ENCODE measurements at regions not wholly inside any gene's neighbourhood (a gene's known extent, or its start where the extent isn't known, plus 50 kb on each side); places are given as distances from the start of the nearest gene placed in this dataset.
"Not testable (repeated sequence)": the region's sequence is repeated elsewhere in the genome, so short reads cannot be mapped to it uniquely, and the experiment has no call there.

DNA sequence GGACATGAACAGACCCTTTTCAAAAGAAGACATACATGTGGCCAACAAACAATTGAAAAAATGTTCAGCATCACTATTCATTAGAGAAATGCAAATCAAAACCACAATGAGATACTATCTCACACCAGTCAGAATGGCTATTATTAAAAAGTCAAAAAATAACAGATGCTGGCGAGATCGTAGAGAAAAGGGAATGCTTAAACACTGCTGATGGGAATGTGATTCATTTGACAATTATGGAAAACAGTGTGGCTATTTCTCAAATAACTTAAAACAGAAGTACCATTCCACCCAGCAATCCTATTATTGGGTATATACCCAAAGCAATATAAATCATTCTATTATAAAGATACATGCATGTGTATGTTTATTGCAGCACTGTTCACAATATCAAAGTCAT is 281.8 kb upstream of the CDH5 start:
- not testable (repeated sequence) for DNase-seq

DNA sequence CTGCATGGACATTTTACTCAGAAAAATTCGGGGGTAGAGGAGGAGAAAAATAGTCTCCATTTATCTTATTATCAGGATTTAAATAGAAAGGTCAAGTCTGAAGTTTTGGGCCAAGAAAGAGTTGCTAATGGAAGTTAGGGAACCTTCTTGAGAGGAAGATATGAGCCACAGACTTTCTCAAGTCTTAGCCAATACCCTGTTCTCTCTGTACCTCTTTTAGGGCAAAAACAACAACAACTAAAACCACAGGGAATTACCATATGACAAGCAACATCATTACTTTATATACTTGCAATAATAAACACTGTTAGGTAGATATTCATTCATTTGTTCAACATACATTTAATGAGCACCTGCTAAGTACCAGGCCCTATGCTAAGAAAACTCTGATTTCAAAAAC is 282.2 kb upstream of the CDH5 start:
- DNase-seq = no peak

DNA sequence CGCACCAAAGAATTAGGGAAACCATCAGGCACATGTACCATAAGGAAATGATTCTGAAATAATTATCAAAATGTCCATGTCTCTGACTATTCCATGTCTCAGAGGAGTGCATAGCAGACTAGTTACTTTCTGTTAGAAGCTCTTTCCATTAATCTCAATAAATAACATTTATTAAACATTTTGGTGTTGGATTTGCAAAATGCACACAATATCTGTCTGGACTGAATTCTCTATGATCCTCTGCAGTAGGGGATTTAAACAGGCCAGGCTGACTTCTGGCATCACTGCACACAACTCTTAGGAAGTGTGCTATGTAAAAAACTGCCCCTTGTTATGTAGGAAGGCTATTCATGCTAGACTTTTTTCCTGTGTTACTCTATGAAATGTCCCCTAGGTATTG is 283.3 kb upstream of the CDH5 start:
- no peak for DNase-seq

DNA sequence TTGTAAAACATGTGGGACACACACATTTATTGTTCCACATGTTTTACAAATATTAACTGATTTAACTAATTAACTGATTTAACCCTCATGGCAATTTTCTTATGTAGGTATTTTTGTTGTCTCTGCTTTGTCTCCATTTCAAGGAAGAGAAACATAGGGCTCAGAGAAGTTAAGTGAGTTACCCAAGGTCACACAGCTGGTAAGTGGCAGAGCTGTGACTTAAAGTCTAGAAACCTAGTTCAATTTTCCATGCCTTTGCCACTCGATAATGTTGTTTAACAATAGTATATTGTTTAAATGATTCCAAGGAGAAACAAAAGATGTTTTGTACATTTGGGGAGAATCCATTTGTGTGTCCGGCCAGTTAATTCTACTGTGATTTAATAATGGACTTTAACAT is 284.1 kb upstream of the CDH5 start:
- no peak for DNase-seq

DNA sequence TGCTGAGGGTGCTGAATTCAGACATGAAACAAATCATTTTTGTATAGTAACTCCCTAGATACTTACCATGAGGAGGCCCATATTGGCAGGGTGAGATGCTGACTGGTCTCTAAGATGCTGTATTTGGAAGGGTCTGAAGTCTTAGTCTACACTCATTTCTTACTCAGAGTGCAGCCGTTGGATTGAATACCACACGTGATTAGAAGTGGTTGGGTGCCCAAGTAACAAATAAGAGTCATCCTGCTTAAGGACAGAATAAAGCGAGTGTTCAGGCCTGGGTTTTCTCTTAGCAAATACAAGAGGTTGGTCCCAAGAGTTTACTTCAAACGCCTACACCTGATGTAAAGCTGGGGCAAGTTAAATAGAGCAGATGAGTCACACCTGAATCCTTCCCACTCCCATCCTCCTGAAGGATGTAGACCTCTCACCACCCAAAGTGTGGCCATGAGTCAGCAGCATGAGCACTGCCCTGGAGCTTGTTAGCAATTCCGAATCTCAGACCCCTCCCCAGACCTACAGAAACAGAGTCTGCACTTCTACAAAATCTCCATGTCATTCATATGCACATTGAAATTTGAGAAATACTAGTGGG is 284.6 kb upstream of the CDH5 start:
- no peak for DNase-seq

DNA sequence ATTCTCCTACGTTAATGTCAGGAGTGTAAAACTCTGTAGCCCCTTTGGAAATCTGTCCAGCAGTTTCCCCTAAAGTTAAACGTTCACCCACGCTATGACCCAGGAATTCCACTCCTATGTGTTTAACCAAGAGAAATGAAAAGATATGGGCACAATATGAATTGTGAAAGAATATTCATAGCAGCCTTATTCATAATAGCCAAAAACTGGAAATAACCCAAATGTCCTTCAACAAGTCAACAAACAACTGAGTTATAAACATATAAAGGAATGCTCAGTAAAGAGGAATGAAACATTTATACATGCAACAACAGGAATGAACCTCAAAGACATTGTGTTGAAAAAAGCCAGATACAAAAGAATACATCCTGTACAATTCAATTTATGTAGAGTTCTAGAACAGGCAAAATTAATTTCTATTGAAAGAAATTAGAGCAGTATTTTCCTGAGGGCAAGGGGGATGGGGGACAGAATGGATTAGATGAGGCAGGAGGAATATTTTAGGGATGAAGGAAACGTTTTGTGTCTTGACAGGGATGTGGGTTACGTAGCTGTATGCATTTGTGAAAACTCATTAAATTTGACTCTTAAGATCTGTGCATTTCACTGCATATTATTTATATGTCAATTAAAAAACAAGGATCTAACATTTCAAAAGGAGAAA is 286.7 kb upstream of the CDH5 start:
- DNase-seq = no peak

DNA sequence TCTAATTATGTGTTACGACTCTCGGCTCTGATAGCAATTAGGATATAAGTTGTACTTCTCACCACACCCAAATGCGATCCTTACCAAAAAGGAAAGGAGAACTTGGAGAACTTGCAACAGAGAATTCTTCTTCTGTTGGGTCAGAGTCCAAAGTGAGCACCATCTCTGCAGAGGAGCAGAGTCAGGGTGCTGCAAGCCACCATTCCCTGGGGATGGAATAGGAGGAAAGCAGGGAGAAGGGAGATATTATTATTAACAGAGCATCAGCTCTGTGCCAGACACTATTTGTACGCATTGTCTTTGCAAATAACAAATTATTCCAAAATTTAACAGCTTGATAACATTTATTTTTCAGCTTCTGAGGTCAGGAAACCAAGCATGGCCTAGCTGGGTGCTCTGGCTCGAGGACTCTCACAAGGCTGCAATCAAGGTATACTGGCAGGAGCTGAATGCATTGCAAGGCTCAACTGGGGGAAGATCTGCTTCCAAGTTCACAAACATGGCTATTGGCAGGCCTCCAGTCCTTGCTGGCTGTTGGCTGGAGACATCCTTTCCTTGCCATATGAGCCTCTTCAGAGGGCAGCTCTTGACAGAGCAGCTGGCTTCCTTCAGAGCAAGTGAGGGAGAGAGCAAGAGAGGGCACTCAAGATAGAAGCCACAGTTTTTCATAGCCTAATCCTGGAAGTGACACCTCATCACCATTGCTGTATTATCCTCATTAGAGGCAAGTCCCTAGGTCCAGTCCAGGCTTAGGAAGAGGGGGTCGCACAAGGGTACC is 296.2 kb upstream of the CDH5 start:
- peak; percentile 53 for DNase-seq

DNA sequence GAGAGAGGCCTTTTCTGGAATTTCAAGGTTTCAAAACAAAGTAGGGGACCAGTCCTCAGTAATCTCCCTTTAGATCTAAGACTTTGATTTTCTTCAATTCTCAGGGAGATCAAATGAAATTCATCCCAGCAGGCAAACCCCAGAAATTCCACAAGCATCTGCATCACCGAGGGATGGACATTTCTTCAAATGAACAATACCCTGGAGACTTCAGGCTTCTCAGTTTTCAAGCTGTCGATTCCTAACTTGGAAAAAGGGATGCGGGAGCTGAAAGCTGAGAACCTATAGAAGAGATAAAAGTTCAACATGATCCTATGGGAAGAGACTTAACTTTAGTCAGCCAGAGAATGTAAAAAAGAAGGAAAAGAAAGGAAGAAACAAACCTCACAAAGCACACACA is 296.9 kb upstream of the CDH5 start:
- DNase-seq = no peak

DNA sequence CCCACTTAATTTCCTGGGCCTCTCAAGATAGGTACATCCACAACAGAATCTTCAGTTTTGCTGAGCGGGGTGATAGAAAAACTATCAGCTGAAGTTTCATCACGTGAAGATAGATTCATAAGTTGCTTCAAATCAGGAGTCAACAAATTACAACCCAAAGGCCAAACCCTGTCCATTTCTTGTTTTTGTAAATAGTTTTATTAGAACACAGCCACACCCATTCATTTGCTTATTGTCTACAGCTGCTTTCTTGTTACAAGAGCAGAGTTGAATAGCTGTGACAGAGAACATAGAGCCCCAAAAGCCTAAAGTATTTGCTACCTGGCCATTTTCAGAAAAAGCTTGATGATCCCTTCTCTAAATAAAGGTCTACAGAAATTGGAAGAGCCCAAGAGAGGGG is 300.1 kb upstream of the CDH5 start:
- DNase-seq = no peak

DNA sequence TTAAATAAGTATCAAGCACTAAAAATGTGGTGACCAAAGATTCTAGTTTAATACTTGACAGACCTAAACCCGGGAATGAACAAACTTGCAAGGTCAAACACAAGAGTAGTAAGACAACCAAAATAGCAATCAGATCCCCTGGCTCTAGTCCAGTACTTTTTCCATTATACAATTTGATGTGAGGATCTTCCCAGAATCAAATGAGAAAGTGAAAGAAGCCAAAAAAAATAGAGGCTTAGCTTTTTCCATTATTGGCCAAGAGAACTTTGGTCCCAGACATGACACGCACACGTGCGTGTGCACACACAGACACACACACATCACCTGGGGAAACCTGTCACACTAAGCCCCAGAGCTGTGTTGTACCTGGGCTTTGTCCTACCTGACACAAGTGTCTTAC is 300.6 kb upstream of the CDH5 start:
- DNase-seq = no peak

DNA sequence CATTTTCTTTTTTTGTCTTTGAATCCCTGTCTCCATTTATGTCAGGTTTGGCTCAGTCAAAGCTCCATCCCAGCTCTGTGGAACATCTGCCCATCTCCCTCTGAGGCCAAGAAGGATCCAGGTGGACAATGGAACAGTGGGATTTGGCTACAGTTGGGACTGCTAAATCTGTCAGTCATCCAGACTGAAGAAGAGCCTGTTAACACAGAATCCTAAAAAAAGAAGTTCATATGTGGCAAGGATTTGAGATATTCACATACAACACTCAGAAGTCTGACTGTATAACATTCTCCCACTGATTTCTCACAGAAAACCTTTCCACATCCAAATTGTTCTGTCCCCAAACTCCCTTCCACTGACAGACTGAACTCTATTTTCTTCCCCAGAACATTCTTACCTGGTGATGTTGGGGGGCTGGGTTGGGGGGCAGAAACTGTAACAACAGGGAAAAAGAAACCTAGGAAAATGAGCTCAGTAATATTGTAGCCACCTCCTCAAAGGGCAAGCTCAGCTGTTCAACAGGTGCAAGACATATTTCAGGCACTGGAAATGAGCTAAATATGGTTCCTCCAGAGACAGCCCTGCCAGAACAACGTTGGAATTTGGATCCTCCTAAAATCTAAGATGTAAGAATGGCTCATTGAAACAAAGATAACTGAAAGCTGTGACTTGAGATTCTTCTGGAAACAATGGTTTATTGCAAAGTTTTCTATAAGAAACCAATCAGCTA is 301.5 kb upstream of the CDH5 start:
- no peak for DNase-seq

DNA sequence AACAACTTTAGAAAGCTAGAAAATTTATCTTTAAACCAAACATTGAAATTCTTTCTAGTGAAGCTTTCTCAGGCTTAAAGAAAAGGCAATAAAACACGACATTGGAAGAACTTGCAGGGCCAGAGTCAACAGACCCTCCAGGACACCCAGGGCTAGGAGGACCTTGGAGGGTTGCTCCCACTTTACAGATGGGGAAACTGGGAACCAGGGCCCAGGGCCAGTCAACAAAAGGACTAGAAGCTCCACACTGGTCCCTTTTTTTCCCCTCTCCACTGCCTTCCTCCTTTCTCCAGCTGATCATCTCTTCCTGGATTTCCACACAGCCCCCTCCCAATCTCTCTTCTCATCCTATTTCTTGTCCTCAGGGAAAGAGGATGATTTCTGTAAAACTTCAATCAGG is 307.7 kb upstream of the CDH5 start:
- DNase-seq = no peak

DNA sequence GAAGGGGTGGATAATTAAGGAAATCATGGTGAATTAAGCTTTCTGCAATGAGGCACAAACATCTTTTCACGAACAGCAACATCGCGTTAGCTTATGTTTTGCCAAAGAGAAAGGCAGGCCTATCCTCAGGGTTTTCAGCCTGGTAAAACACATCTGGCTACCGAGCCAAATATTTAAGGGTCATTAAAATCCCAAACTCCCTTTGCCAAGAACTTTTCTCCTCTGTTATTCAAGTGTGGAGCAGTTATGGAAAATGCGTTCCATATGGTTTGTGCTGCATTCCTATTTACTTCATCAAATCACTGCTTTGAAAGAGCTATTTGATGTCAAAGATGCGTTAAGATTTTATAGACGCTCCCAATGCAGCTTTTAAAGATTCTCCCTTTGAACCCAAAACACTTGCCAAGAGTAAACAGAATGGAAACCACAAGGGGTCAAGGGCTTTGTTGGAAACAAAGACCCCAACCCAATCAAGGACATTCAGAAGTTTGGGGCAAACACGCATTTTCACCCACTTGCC is 308.3 kb upstream of the CDH5 start:
- DNase-seq = peak; percentile 24

DNA sequence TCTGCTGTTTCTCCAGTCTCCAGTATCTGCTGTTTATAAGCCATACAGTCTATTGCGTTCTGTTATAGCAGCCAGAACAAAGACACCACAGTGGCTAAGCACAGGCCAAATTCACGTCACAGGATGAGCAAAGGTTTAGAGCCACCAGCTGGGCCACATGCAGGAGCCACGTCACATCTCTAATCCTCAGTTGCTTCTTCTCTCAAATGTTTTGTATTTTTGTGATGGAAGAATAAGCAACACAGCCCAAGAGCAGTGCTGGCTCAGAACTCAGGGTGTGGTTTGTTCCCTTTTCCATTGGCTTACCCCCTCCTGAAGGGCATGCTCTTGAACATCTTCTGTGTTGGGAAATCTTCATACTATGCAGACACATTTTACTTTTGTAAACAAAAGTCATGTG is 309.4 kb upstream of the CDH5 start:
- no peak for DNase-seq

DNA sequence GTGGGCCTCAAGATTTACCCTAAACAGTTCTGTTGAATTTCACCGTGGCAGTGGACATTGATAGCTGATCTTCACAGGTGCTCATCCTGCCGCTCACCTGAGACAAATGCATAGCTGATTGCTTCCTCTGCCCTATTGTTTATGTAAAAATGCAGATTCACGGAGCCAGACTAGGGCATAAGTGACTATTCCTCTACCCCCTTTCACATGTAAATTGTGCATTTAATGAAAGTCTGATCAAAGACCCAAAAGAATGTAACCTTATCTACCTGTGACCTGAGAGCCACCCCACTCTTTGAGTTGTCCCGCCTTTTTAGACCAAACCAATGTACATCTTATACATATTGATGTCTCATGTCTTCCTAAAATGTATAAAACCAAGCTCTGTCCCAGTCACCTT is 312.4 kb upstream of the CDH5 start:
- DNase-seq = no peak

DNA sequence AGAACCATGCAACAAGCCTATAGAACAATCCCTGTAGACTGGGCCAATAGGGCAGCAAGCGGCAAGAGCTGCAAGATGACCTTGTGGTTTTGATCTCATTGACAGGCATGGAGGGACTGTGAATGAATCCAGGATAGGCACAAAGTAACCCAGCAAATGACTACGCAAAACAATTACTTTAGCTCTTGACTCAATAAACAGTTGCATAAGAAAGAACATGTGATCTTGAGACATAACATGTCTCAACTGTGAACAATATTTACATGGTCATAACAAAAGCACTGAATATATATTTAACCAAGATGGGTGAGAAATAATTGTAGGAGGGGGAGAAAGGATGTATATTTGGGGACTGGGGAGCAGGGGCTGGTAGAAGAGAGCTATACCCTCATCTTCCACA is 313.7 kb upstream of the CDH5 start:
- DNase-seq = no peak

DNA sequence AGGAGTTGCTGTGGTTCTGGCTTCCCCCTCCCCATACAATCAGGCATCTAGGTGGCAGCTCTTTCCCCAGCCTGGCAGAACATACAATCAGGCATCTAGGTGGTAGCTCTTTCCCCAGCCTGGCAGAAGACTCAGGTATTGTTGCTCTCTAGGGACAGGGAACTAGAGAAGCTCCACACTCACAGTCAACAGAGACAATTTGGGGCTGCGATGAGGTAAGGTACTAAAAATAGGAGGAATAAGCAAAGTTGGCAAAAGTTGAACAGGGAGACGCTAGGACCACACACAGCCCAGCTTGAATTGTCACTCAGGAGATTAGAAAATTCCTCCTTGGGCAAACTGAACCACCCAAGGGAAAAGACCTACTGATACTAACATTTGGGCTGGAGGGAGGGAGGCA is 315.5 kb upstream of the CDH5 start:
- DNase-seq = no peak

DNA sequence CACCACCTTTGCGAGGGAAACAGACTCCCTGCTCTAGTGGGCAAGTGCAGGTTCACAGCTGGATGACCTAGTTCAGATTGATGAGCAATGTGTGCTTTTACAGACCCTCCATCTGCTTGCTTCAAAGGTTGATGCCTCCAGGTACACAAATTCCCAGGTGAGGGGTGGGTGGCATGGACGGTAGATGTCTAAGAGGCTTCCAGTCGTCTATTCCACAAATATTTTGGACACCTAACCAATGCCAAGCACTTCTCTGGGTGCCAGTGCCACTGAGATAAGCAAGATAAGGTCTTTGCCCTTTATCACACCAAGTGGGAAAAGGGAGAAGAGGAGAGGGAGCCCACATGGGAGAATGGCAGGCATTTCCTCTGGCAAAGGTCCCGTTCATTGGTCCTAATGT is 316.6 kb upstream of the CDH5 start:
- DNase-seq = no peak

DNA sequence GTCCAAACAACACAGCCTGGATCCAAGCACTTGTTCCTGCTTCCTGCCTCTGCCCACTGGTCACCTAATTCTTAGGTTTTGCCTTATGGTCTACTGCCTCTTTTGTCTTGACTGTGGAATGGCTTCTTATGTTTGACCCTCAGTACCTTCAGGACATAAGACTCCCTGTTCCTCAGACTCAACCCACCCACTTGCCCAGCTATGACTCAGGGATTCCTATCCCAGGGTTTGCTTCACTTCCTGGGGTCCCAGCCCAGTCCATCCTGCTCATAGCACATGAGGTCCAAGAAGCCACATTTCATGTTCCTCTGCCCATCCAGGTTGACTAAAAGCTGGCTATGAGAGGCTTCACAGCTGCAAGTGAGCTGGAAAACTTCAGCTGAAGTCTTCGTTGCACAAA is 320.9 kb upstream of the CDH5 start:
- DNase-seq = no peak

DNA sequence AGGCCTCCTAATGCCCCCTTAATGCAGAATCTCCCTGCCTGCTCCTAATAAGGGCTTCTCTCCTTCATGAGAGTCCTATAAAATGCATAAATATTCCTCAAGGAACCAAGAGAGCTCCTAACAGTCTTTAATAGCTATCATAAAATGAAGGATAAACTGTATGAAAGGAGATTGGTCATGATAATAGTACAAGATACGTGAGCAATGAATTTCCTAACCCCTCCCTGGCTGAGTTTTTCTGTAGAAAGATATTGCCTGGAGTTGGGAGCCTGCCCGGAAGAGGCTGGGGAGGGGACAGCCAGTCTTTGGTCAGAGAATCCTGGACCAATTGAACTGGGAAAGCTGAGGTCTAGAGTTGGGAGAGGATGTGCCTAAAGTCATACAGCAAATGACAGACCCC is 321.9 kb upstream of the CDH5 start:
- DNase-seq = no peak

DNA sequence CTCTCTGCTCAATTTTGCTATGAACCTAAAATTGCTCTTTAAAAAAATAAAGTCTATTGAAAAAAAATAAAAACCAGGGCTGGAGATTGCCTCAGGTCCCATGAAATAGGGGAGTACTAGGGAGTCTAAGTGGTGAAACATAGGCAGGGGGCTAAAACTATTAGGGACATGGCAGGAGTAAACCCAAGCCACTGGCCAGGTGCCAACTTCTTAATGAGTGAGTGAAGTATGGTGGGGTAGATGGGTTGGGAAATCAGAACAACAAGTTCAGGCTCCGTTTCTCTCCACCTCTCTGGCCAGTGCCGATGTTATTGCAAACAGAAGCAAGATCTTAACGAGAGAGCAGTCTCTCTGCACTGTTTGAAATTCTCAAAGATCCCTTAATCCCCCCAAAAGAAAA is 322.4 kb upstream of the CDH5 start:
- no peak for DNase-seq

DNA sequence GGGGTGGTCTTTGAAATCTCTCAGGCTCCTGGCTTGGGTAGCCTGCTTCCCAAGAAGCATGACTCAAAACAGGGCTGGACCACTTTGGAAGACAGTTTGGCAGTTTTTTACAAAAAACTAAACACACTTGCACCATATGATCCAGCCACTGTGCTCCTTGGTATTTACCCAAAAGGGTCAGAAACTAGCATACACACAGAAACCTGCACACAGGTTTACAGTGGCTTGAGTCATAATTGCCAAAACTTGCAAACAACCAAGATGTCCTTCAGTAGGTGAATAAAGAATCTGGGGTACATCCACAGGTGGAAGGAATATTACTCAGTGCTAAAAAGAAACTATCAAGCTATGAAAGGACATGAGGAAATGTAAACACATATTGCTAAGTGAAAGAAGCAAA is 323.2 kb upstream of the CDH5 start:
- DNase-seq = no peak

DNA sequence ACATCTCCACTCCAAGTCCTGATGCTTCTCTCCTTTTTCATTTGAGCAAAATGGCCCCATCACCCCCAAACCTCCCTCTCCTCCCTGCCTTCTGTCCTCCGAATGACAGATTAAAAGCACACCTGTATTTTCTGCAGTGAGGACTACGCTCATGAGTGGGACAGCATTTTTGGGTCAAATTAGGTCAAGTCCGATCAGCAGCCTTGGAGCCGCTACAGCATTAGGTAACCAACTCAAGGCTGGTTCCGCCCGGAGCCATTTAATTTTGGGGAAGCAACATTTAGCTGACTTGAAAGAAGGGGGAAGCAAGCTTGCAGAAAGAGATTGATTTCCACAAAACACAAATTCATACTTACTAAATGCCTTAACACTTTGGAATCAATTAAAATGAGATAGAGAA is 324.1 kb upstream of the CDH5 start:
- no peak for DNase-seq

DNA sequence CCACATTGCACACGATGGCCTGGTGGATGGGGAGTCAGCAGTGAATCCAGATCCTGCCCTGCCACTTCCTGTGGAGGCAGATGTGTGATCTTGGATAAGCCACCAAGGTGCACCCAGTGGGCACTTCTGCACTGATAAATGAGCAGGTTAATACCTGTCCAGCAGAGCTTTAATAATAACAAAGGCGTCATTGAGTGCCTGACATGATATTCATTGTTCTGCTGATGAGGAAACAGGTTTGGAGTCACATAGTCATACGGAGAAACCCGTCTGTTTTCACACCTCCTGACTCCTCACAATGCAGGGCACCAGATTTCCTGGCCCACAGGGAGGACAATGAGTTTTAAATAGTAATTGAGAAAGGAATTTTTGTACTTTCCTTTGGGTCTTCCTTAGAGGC is 324.6 kb upstream of the CDH5 start:
- no peak for DNase-seq
